KMS-11 (cell line): ENCODE measurements at regions not wholly inside any gene's neighbourhood (a gene's known extent, or its start where the extent isn't known, plus 50 kb on each side); places are given as distances from the start of the nearest gene placed in this dataset.

ENCODE experiments used
- H2AFZ ChIP-seq: fragments of 200-600 bp; sonication (generic); 2 replicates; pipeline ENCODE4 v1.6.1; 2016; ENCODE audit warnings: antibody characterized with exemption, mixed run types, low read depth
- H3K27ac ChIP-seq: fragments of 200-600 bp; sonication (generic); 2 replicates; pipeline ENCODE4 v1.6.1; 2016; ENCODE audit warnings: mild to moderate bottlenecking, mixed run types
- H3K27me3 ChIP-seq: fragments of 200-600 bp; sonication (generic); 2 replicates; pipeline ENCODE4 v1.6.1; 2017; ENCODE audit warnings: mild to moderate bottlenecking, low read depth, mixed run types, moderate library complexity; ENCODE audit not compliant: insufficient read depth
- H3K36me3 ChIP-seq: fragments of 200-600 bp; sonication (generic); 2 replicates; pipeline ENCODE4 v1.6.1; 2017; ENCODE audit warnings: mild to moderate bottlenecking, mixed run types; ENCODE audit not compliant: insufficient read depth
- H3K4me1 ChIP-seq: fragments of 200-600 bp; sonication (generic); 2 replicates; pipeline ENCODE4 v1.6.1; 2016; ENCODE audit warnings: mild to moderate bottlenecking, low read depth, mixed run types; ENCODE audit not compliant: poor library complexity, severe bottlenecking
- H3K4me2 ChIP-seq: fragments of 200-600 bp; sonication (generic); 2 replicates; pipeline ENCODE4 v1.7.0; 2016; ENCODE audit warnings: mild to moderate bottlenecking, mixed run types
- H3K4me3 ChIP-seq: fragments of 200-600 bp; sonication (generic); IDR thresholded peaks from 2 replicates; pipeline ENCODE4 v1.6.1; 2017; ENCODE audit warnings: low read depth, low read length, mixed read lengths; ENCODE audit not compliant: insufficient read depth
- H3K79me2 ChIP-seq: fragments of 200-600 bp; sonication (generic); 2 replicates; pipeline ENCODE4 v1.6.1; 2016; ENCODE audit warnings: low read depth, mixed run types; ENCODE audit not compliant: insufficient read depth
- H3K9ac ChIP-seq: fragments of 200-600 bp; sonication (generic); 2 replicates; pipeline ENCODE4 v1.6.1; 2016; ENCODE audit warnings: mild to moderate bottlenecking, mixed run types
- H4K20me1 ChIP-seq: fragments of 200-600 bp; sonication (generic); 2 replicates; pipeline ENCODE4 v1.6.1; 2016; ENCODE audit warnings: mild to moderate bottlenecking, mixed run types; ENCODE audit not compliant: insufficient read depth
- CTCF ChIP-seq: fragments of 200-600 bp; sonication (generic); conservative IDR thresholded peaks from 2 replicates; pipeline ENCODE4 v1.6.1; 2017; ENCODE audit warnings: low read depth, mild to moderate bottlenecking, antibody characterized with exemption, low read length, moderate library complexity, mixed read lengths

- H3K4me2 ChIP-seq, result no peak overlapping the region
- H3K4me3 ChIP-seq, result no peak overlapping the region
- no peak overlapping the region for H3K27ac ChIP-seq
- no peaks in the 10 kb centered on the region for H4K20me1 ChIP-seq
- no peaks in the 10 kb centered on the region for H3K79me2 ChIP-seq
- H3K27me3 ChIP-seq, result no peaks in the 10 kb centered on the region
- no peak for TF ChIP-seq CTCF
- H2AFZ ChIP-seq, result no peak overlapping the region
- no peaks in the 10 kb centered on the region for H3K36me3 ChIP-seq
- H3K4me1 ChIP-seq, result peaks cover 6% of the 10 kb centered on the region
- H3K9ac ChIP-seq, result no peak overlapping the region
Measured at GRCh38 chr10:18735711-18736110, 76.5 kb downstream of the ARL5B start.

GRCh38 chr10:18737236-18737635 lies 78.0 kb downstream of the ARL5B start:
- no peak overlapping the region for H2AFZ ChIP-seq
- H3K4me2 ChIP-seq, result no peak overlapping the region
- H3K79me2 ChIP-seq, result no peaks in the 10 kb centered on the region
- H3K4me3 ChIP-seq, result no peak overlapping the region
- H3K27ac ChIP-seq, result no peak overlapping the region
- no peaks in the 10 kb centered on the region for H3K27me3 ChIP-seq
- no peaks in the 10 kb centered on the region for H4K20me1 ChIP-seq
- TF ChIP-seq CTCF, result no peak
- H3K4me1 ChIP-seq, result peaks cover 6% of the 10 kb centered on the region
- H3K9ac ChIP-seq, result no peak overlapping the region
- H3K36me3 ChIP-seq, result no peaks in the 10 kb centered on the region

- no peak overlapping the region for H2AFZ ChIP-seq
- TF ChIP-seq CTCF, result no peak
- H3K27ac ChIP-seq, result no peak overlapping the region
- no peak overlapping the region for H3K4me2 ChIP-seq
- peaks cover 6% of the 10 kb centered on the region for H3K4me1 ChIP-seq
- no peak overlapping the region for H3K9ac ChIP-seq
- H3K27me3 ChIP-seq, result no peaks in the 10 kb centered on the region
- no peaks in the 10 kb centered on the region for H3K36me3 ChIP-seq
- H3K4me3 ChIP-seq, result no peak overlapping the region
- no peaks in the 10 kb centered on the region for H4K20me1 ChIP-seq
- no peaks in the 10 kb centered on the region for H3K79me2 ChIP-seq
Measured at GRCh38 chr10:18737841-18738240, 78.6 kb downstream of the ARL5B start.

GRCh38 chr10:18738835-18739234 lies 79.6 kb downstream of the ARL5B start:
- H4K20me1 ChIP-seq, result no peaks in the 10 kb centered on the region
- no peak overlapping the region for H3K4me3 ChIP-seq
- peaks cover 6% of the 10 kb centered on the region for H3K4me1 ChIP-seq
- H2AFZ ChIP-seq, result no peak overlapping the region
- no peaks in the 10 kb centered on the region for H3K36me3 ChIP-seq
- no peak overlapping the region for H3K9ac ChIP-seq
- no peak for TF ChIP-seq CTCF
- H3K79me2 ChIP-seq, result no peaks in the 10 kb centered on the region
- H3K4me2 ChIP-seq, result no peak overlapping the region
- H3K27me3 ChIP-seq, result no peaks in the 10 kb centered on the region
- H3K27ac ChIP-seq, result no peak overlapping the region
